H9 (cell line): ENCODE measurements at regions not wholly inside any gene's neighbourhood (a gene's known extent, or its start where the extent isn't known, plus 50 kb on each side); places are given as distances from the start of the nearest gene placed in this dataset.

Source experiments
- DNase-seq: peaks from one replicate; pipeline ENCODE4 v3.0.0-alpha.2; 2017
- H2AFZ ChIP-seq: one replicate; pipeline ENCODE4 v1.6.1; 2013; ENCODE audit warnings: mild to moderate bottlenecking, low read length, control low read depth, moderate library complexity
- H2AK5ac ChIP-seq: 2 replicates; pipeline ENCODE4 v1.6.1; 2013; ENCODE audit warnings: low read length, control low read depth, mixed read lengths; ENCODE audit not compliant: insufficient read length
- H2BK120ac ChIP-seq: one replicate; pipeline ENCODE4 v1.6.1; 2013; ENCODE audit warnings: low read depth, mild to moderate bottlenecking, low read length, control low read depth, inconsistent platforms; ENCODE audit not compliant: poor library complexity, severe bottlenecking
- H2BK12ac ChIP-seq: 2 replicates; pipeline ENCODE4 v1.6.1; 2013; ENCODE audit warnings: low read length, control low read depth, mixed read lengths, low read depth; ENCODE audit not compliant: insufficient read length
- H2BK15ac ChIP-seq: 2 replicates; pipeline ENCODE4 v1.6.1; 2013; ENCODE audit warnings: low read depth, low read length, control low read depth
- H2BK20ac ChIP-seq: one replicate; pipeline ENCODE4 v1.6.1; 2013; ENCODE audit warnings: low read depth, mild to moderate bottlenecking, low read length, control low read depth, inconsistent platforms; ENCODE audit not compliant: poor library complexity, severe bottlenecking
- H2BK5ac ChIP-seq: 2 replicates; pipeline ENCODE4 v1.6.1; 2013; ENCODE audit warnings: low read length, control low read depth, mixed read lengths; ENCODE audit not compliant: insufficient read length
- H3K14ac ChIP-seq: 2 replicates; pipeline ENCODE4 v1.6.1; 2013; ENCODE audit warnings: low read length, control low read depth; ENCODE audit not compliant: insufficient read depth
- H3K18ac ChIP-seq: 2 replicates; pipeline ENCODE4 v1.6.1; 2013; ENCODE audit warnings: low read depth, mild to moderate bottlenecking, mixed read lengths, low read length, control low read depth; ENCODE audit not compliant: insufficient read length
- H3K23ac ChIP-seq: 2 replicates; pipeline ENCODE4 v1.6.1; 2013; ENCODE audit warnings: low read length, control low read depth, mixed read lengths, low read depth; ENCODE audit not compliant: insufficient read length
- H3K23me2 ChIP-seq: 2 replicates; pipeline ENCODE4 v1.6.1; 2013; ENCODE audit warnings: low read depth, mild to moderate bottlenecking, mixed read lengths, low read length, control low read depth; ENCODE audit not compliant: insufficient read length, poor library complexity, severe bottlenecking
- H3K27ac ChIP-seq: 2 replicates; pipeline ENCODE4 v1.5.1; 2013; ENCODE audit warnings: low read length, control low read depth, mixed read lengths, low read depth; ENCODE audit not compliant: insufficient read length
- H3K27me3 ChIP-seq: 2 replicates; pipeline ENCODE4 v1.6.1; 2013; ENCODE audit warnings: low read length, control low read depth, inconsistent platforms; ENCODE audit not compliant: insufficient read depth
- H3K4ac ChIP-seq: 2 replicates; pipeline ENCODE4 v1.6.1; 2013; ENCODE audit warnings: low read depth, mild to moderate bottlenecking, control low read depth, inconsistent platforms, low read length, moderate library complexity
- H3K4me1 ChIP-seq: 2 replicates; pipeline ENCODE4 v1.6.1; 2013; ENCODE audit warnings: low read length, control low read depth, inconsistent platforms; ENCODE audit not compliant: insufficient read depth
- H3K4me2 ChIP-seq: 2 replicates; pipeline ENCODE4 v1.6.1; 2013; ENCODE audit warnings: low read length, control low read depth, mixed read lengths; ENCODE audit not compliant: insufficient read length, insufficient read depth
- H3K56ac ChIP-seq: 2 replicates; pipeline ENCODE4 v1.6.1; 2013; ENCODE audit warnings: low read depth, mild to moderate bottlenecking, mixed read lengths, low read length, control low read depth; ENCODE audit not compliant: insufficient read length
- H3K79me1 ChIP-seq: 2 replicates; pipeline ENCODE4 v1.6.1; 2013; ENCODE audit warnings: low read depth, mild to moderate bottlenecking, moderate library complexity, low read length, control low read depth, inconsistent platforms; ENCODE audit not compliant: insufficient read depth, poor library complexity, severe bottlenecking
- H3K79me2 ChIP-seq: 2 replicates; pipeline ENCODE4 v1.6.1; 2013; ENCODE audit warnings: low read length, control low read depth, inconsistent platforms; ENCODE audit not compliant: insufficient read depth
- H3K9ac ChIP-seq: 2 replicates; pipeline ENCODE4 v1.6.1; 2013; ENCODE audit warnings: low read length, control low read depth, mixed read lengths; ENCODE audit not compliant: insufficient read length; ENCODE audit errors: extremely low read depth
- H3K9me3 ChIP-seq: one replicate; pipeline ENCODE4 v1.6.1; 2013; ENCODE audit warnings: low read depth, low read length, inconsistent platforms; ENCODE audit not compliant: control insufficient read depth
- H3T11ph ChIP-seq: one replicate; pipeline ENCODE4 v1.6.1; 2013; ENCODE audit warnings: mild to moderate bottlenecking, low read length, control low read depth, inconsistent platforms
- H4K20me1 ChIP-seq: one replicate; pipeline ENCODE4 v1.6.1; 2013; ENCODE audit not compliant: control insufficient read depth, insufficient read length, insufficient read depth
- H4K5ac ChIP-seq: 2 replicates; pipeline ENCODE4 v1.6.1; 2013; ENCODE audit warnings: low read depth, mild to moderate bottlenecking, mixed read lengths, low read length, control low read depth; ENCODE audit not compliant: insufficient read length
- H4K8ac ChIP-seq: replicated peaks from 2 replicates; pipeline ENCODE4 v1.6.1; 2013; ENCODE audit warnings: low read length, control low read depth, mixed read lengths, low read depth; ENCODE audit not compliant: insufficient read length
- H4K91ac ChIP-seq: 2 replicates; pipeline ENCODE4 v1.6.1; 2013; ENCODE audit warnings: low read depth, mild to moderate bottlenecking, moderate library complexity, mixed read lengths, low read length, control low read depth; ENCODE audit not compliant: insufficient read length
- H3K27ac Mint-ChIP-seq, 3 experiments: 2 replicates in 2 of 3; 3 replicates in 1 of 3; pipeline ENCODE4 v1.8.0; 2020 to 2021; ENCODE audit warnings: mixed read lengths in 3 of 3, mild to moderate bottlenecking in 1 of 3, moderate library complexity in 1 of 3
- H3K27me3 Mint-ChIP-seq: 2 replicates; pipeline ENCODE4 v1.8.0; 2021; ENCODE audit warnings: low read depth, mild to moderate bottlenecking, moderate library complexity, mixed read lengths
- H3K36me3 Mint-ChIP-seq, 3 experiments: 2 replicates in 2 of 3; 3 replicates in 1 of 3; pipeline ENCODE4 v1.8.0; 2020 to 2021; ENCODE audit warnings: low read depth in 3 of 3, mixed read lengths in 3 of 3; ENCODE audit not compliant: insufficient read depth in 1 of 3
- H3K4me1 Mint-ChIP-seq, 2 experiments: 2 replicates each; pipeline ENCODE4 v1.8.0; 2020; ENCODE audit warnings: mixed read lengths in 2 of 2
- H3K4me3 Mint-ChIP-seq, 2 experiments: 2 replicates in 1 of 2; 3 replicates in 1 of 2; pipeline ENCODE4 v1.8.0; 2020 to 2021; ENCODE audit warnings: mild to moderate bottlenecking in 2 of 2, mixed read lengths in 2 of 2, moderate library complexity in 1 of 2
- H3K9me3 Mint-ChIP-seq, 2 experiments: 2 replicates in 1 of 2; 3 replicates in 1 of 2; pipeline ENCODE4 v1.8.0; 2020; ENCODE audit warnings: mild to moderate bottlenecking in 2 of 2, mixed read lengths in 2 of 2, moderate library complexity in 1 of 2
- WGBS: extraction: QIAGEN DNeasy Blood & Tissue Kit; methylation state at CpG from one replicate; pipeline ENCODE4 v1.1.7; 2013; ENCODE audit warnings: missing lambda C conversion rate, low lambda C conversion rate, mixed read lengths; ENCODE audit not compliant: insufficient read length; ENCODE audit errors: extremely low coverage; 5-methylcytosine and 5-hydroxymethylcytosine counted together
- TF ChIP-seq, protein P1 (sequence below): fragments of 200-600 bp; sonication (generic); conservative IDR thresholded peaks from 3 replicates; pipeline ENCODE4 v1.8.0; 2021; ENCODE audit warnings: antibody characterized with exemption, mild to moderate bottlenecking

DNA sequence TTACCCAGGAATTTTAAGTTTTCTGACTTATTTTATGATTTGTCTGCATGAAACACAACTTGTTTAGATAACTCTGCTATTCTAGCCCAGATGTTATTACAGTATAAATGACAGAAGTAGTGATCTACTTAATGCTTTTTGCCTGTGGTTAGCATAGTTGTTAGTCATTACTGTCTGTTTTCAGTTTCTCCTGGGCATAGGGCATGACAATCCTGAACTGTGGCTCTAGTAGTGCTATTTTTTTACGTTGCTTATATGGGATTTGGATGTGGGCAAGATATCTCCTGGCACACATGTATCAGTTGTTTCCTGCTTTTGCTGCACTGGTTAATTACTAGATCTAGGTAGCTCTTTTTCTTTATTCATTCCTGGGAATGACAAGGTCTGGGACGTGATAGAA is 1005.8 kb downstream of the PCDH18 start:
- Histone ChIP-seq H3K4me1 (no peaks in the 10 kb centered on the region), H3K14ac (no peak overlapping the region), H2AFZ (no peak overlapping the region), H2BK5ac (no peak overlapping the region), H4K5ac (no peak overlapping the region), H3K18ac (no peak overlapping the region), H3T11ph (no peak overlapping the region), H3K23ac (no peak overlapping the region), H3K56ac (no peak overlapping the region), H3K79me2 (no peaks in the 10 kb centered on the region), H2BK12ac (no peak overlapping the region), H3K27me3 (no peaks in the 10 kb centered on the region), H4K91ac (no peak overlapping the region), H3K4ac (no peak overlapping the region), H4K8ac (no peak overlapping the region), H4K20me1 (no peaks in the 10 kb centered on the region), H2BK15ac (no peak overlapping the region), H3K9me3 (no peaks in the 10 kb centered on the region), H2AK5ac (no peak overlapping the region), H3K27ac (no peak overlapping the region), H3K4me2 (no peak overlapping the region), H3K23me2 (no peaks in the 10 kb centered on the region), H2BK120ac (no peak overlapping the region), H3K9ac (no peak overlapping the region), H3K79me1 (no peaks in the 10 kb centered on the region), H2BK20ac (no peak overlapping the region)
- Mint-ChIP-seq H3K27me3 (no peaks in the 10 kb centered on the region), H3K9me3 (no peaks in the 10 kb centered on the region; a peak in 1 of 5 replicates), H3K4me1 (peaks cover 0 to 2% of the 10 kb centered on the region in 2 experiments; a peak in 1 of 4 replicates), H3K36me3 (no peaks in the 10 kb centered on the region; a peak in 1 of 7 replicates), H3K27ac (no peak overlapping the region), H3K4me3 (no peak overlapping the region)
- TF ChIP-seq, protein P1, sequence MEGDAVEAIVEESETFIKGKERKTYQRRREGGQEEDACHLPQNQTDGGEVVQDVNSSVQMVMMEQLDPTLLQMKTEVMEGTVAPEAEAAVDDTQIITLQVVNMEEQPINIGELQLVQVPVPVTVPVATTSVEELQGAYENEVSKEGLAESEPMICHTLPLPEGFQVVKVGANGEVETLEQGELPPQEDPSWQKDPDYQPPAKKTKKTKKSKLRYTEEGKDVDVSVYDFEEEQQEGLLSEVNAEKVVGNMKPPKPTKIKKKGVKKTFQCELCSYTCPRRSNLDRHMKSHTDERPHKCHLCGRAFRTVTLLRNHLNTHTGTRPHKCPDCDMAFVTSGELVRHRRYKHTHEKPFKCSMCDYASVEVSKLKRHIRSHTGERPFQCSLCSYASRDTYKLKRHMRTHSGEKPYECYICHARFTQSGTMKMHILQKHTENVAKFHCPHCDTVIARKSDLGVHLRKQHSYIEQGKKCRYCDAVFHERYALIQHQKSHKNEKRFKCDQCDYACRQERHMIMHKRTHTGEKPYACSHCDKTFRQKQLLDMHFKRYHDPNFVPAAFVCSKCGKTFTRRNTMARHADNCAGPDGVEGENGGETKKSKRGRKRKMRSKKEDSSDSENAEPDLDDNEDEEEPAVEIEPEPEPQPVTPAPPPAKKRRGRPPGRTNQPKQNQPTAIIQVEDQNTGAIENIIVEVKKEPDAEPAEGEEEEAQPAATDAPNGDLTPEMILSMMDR = no peak
- DNase-seq = no peak
- WGBS = no CpG with 5 or more reads among the region's 2 CpGs
